Fibroblast of lung (primary cell): ENCODE measurements at regions not wholly inside any gene's neighbourhood (a gene's known extent, or its start where the extent isn't known, plus 50 kb on each side); places are given as distances from the start of the nearest gene placed in this dataset.

Experiments used
- CTCF ChIP-seq, 2 donors: IDR thresholded peaks in 1 of 2; conservative IDR thresholded peaks in 1 of 2; 1 replicate in 1 of 2; 2 replicates in 1 of 2; pipeline ENCODE4 v1.5.1; 2011 to 2012; ENCODE audit warnings: low read length in 2 of 2, control low read depth in 1 of 2, inconsistent platforms in 1 of 2, low read depth in 1 of 2, mild to moderate bottlenecking in 1 of 2
- EZH2 ChIP-seq: IDR thresholded peaks from 2 replicates; pipeline ENCODE4 v1.5.1; 2012; ENCODE audit warnings: low read length, control low read depth, mild to moderate bottlenecking; ENCODE audit errors: missing control alignments

GRCh38 chr7:106560482-106560881 lies 100.5 kb downstream of the CCDC71L start:
- TF ChIP-seq EZH2 (no peak), CTCF (conservative IDR thresholded peaks at IDR 0.05 in 1 of 2, IDR thresholded peaks at IDR 0.05 in 1 of 2; ENCODE audit: low read depth in 1 of 2, low read length in 2 of 2) (no peak)
